Cardiac muscle cell (in vitro differentiated cells and primary cell): ENCODE measurements at regions not wholly inside any gene's neighbourhood (a gene's known extent, or its start where the extent isn't known, plus 50 kb on each side); places are given as distances from the start of the nearest gene placed in this dataset.

Source experiments
- DNase-seq, 2 donors: peaks; one replicate each; pipeline versions ENCODE4 v3.0.0 to v3.0.0-alpha.2; 2010 to 2017; ENCODE audit warnings: low read depth in 1 of 2, low spot score in 1 of 2
- H3K27ac ChIP-seq: fragments of 200-600 bp; sonication (generic); 2 replicates; pipeline ENCODE4 v1.5.1; 2016
- H3K27me3 ChIP-seq: fragments of 200-600 bp; sonication (generic); 2 replicates; pipeline ENCODE4 v1.6.0; 2016; ENCODE audit warnings: control low read depth
- H3K36me3 ChIP-seq: fragments of 200-600 bp; sonication (generic); 2 replicates; pipeline ENCODE4 v1.5.1; 2016; ENCODE audit warnings: control low read depth
- H3K4me1 ChIP-seq: fragments of 200-600 bp; sonication (generic); 2 replicates; pipeline ENCODE4 v1.8.1; 2017; ENCODE audit warnings: low read depth, mild to moderate bottlenecking, mixed run types
- H3K4me3 ChIP-seq: fragments of 200-600 bp; sonication (generic); 2 replicates; pipeline ENCODE4 v1.5.1; 2016; ENCODE audit warnings: mild to moderate bottlenecking
- H3K9me3 ChIP-seq: fragments of 200-600 bp; sonication (generic); 2 replicates; pipeline ENCODE4 v1.5.1; 2017; ENCODE audit warnings: low read depth, mild to moderate bottlenecking, control low read depth
- CTCF ChIP-seq: IDR thresholded peaks from 2 replicates; pipeline ENCODE4 v1.5.1; 2012; ENCODE audit warnings: low read depth, mild to moderate bottlenecking, low read length

- H3K4me3 ChIP-seq: no peak overlapping the region
- no peaks in the 10 kb centered on the region for H3K4me1 ChIP-seq
- no peak for DNase-seq
- no peaks in the 10 kb centered on the region for H3K36me3 ChIP-seq
- TF ChIP-seq CTCF: no peak
- no peaks in the 10 kb centered on the region for H3K27me3 ChIP-seq
- no peaks in the 10 kb centered on the region for H3K9me3 ChIP-seq
- no peak overlapping the region for H3K27ac ChIP-seq
These were observed 81.9 kb upstream of the HIVEP1 start for GRCh38 chr6:11930240-11930639.

- H3K27me3 ChIP-seq: no peaks in the 10 kb centered on the region
- H3K9me3 ChIP-seq: no peaks in the 10 kb centered on the region
These were observed 82.8 kb upstream of the HIVEP1 start for GRCh38 chr6:11929241-11929835.

GRCh38 chr6:11926594-11927407, 85.3 kb upstream of the HIVEP1 start:
- TF ChIP-seq CTCF: no peak
- DNase-seq: no peak
- no peaks in the 10 kb centered on the region for H3K4me1 ChIP-seq

More at GRCh38 chr6:11929241-11929835, 82.8 kb upstream of the HIVEP1 start:
- H3K4me3 ChIP-seq: no peak overlapping the region
- no peak overlapping the region for H3K27ac ChIP-seq
- H3K4me1 ChIP-seq: no peaks in the 10 kb centered on the region
- no peaks in the 10 kb centered on the region for H3K36me3 ChIP-seq
- DNase-seq: peak in 1 of 2 donors; percentile 20
- no peak for TF ChIP-seq CTCF

GRCh38 chr6:11925805-11926204, 86.3 kb upstream of the HIVEP1 start:
- no peaks in the 10 kb centered on the region for H3K36me3 ChIP-seq
- H3K4me3 ChIP-seq: no peak overlapping the region
- H3K27me3 ChIP-seq: no peaks in the 10 kb centered on the region
- DNase-seq: no peak
- TF ChIP-seq CTCF: no peak
- H3K4me1 ChIP-seq: no peaks in the 10 kb centered on the region
- no peaks in the 10 kb centered on the region for H3K9me3 ChIP-seq
- H3K27ac ChIP-seq: no peak overlapping the region

More at GRCh38 chr6:11926594-11927407, 85.3 kb upstream of the HIVEP1 start:
- Histone ChIP-seq H3K27me3 (no peaks in the 10 kb centered on the region), H3K9me3 (no peaks in the 10 kb centered on the region), H3K36me3 (no peaks in the 10 kb centered on the region), H3K4me3 (no peak overlapping the region), H3K27ac (no peak overlapping the region)

- Histone ChIP-seq H3K27me3 (no peaks in the 10 kb centered on the region), H3K4me3 (no peak overlapping the region), H3K9me3 (no peaks in the 10 kb centered on the region), H3K27ac (no peak overlapping the region), H3K36me3 (no peaks in the 10 kb centered on the region), H3K4me1 (peaks cover under 1% of the 10 kb centered on the region)
- no peak for DNase-seq
- TF ChIP-seq CTCF: no peak
These were observed 88.5 kb upstream of the HIVEP1 start for GRCh38 chr6:11923621-11924020.
